ENCODE measurements at regions not wholly inside any gene's neighbourhood (a gene's known extent, or its start where the extent isn't known, plus 50 kb on each side); places are given as distances from the start of the nearest gene placed in this dataset.

- Histone ChIP-seq H2AFZ (ENCODE audit: low read length) (no peak overlapping the region), H3K9ac (ENCODE audit: low read depth, low read length, poor library complexity, severe bottlenecking) (no peak overlapping the region), H3F3A (ENCODE audit: low read depth) (no peaks in the 10 kb centered on the region), H3K27me3 (ENCODE audit: insufficient read depth, low read length, poor library complexity, severe bottlenecking) (no peaks in the 10 kb centered on the region), H3K9me3 (ENCODE audit: insufficient read depth, low read depth, low read length) (peaks cover 3% of the 10 kb centered on the region), H3K4me1 (ENCODE audit: insufficient read depth, low read length, poor library complexity, severe bottlenecking) (no peaks in the 10 kb centered on the region), H3K9me2 (replicated peaks; ENCODE audit: low read depth, low read length) (no peaks in the 10 kb centered on the region), H3K79me2 (ENCODE audit: insufficient read depth, low read length) (no peaks in the 10 kb centered on the region), H4K20me1 (ENCODE audit: insufficient read depth, low read length, poor library complexity, severe bottlenecking) (no peaks in the 10 kb centered on the region), H3K36me3 (ENCODE audit: insufficient read depth, low read length) (no peaks in the 10 kb centered on the region), H3K4me3 (ENCODE audit: low read length, poor library complexity, severe bottlenecking) (no peak overlapping the region), H3K4me2 (ENCODE audit: low read depth, low read length, poor library complexity, severe bottlenecking) (no peak overlapping the region)
- no peak for TF ChIP-seq EZH2phosphoT487 (IDR thresholded peaks at IDR 0.05; ENCODE audit: borderline replicate concordance)
- TF ChIP-seq, protein P1, sequence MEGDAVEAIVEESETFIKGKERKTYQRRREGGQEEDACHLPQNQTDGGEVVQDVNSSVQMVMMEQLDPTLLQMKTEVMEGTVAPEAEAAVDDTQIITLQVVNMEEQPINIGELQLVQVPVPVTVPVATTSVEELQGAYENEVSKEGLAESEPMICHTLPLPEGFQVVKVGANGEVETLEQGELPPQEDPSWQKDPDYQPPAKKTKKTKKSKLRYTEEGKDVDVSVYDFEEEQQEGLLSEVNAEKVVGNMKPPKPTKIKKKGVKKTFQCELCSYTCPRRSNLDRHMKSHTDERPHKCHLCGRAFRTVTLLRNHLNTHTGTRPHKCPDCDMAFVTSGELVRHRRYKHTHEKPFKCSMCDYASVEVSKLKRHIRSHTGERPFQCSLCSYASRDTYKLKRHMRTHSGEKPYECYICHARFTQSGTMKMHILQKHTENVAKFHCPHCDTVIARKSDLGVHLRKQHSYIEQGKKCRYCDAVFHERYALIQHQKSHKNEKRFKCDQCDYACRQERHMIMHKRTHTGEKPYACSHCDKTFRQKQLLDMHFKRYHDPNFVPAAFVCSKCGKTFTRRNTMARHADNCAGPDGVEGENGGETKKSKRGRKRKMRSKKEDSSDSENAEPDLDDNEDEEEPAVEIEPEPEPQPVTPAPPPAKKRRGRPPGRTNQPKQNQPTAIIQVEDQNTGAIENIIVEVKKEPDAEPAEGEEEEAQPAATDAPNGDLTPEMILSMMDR (conservative IDR thresholded peaks at IDR 0.05; ENCODE audit: low read length), result no peak
Observed at GRCh38 chr10:123377883-123378282, 223.7 kb downstream of the BUB3 start.

DNA sequence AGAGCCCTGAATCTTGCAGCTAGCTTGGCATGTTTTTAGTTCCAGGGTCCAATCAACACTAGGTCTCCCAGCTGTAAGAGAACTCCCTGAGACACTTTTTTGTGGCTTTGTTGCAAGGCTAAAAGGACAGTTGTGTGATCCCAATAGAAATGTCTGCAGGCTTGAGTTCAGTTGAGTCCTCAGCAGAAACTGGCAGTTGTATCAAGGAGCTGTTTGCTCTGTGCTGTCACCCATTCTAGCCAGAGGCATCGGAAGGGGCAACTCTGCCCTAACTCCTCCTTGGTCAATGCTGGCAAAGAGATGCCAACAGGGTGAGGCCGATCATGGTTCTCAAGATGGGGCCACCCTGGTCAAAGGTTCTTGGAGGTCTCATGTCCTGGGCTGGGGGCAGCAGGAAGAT, 224.1 kb downstream of the BUB3 start:
- Histone ChIP-seq H3F3A (ENCODE audit: low read depth) (no peaks in the 10 kb centered on the region), H3K36me3 (ENCODE audit: insufficient read depth, low read length) (no peaks in the 10 kb centered on the region), H2AFZ (ENCODE audit: low read length) (no peak overlapping the region), H4K20me1 (ENCODE audit: insufficient read depth, low read length, poor library complexity, severe bottlenecking) (no peaks in the 10 kb centered on the region), H3K4me3 (ENCODE audit: low read length, poor library complexity, severe bottlenecking) (no peak overlapping the region), H3K4me1 (ENCODE audit: insufficient read depth, low read length, poor library complexity, severe bottlenecking) (no peaks in the 10 kb centered on the region), H3K27me3 (ENCODE audit: insufficient read depth, low read length, poor library complexity, severe bottlenecking) (no peaks in the 10 kb centered on the region), H3K9ac (ENCODE audit: low read depth, low read length, poor library complexity, severe bottlenecking) (no peak overlapping the region), H3K79me2 (ENCODE audit: insufficient read depth, low read length) (no peaks in the 10 kb centered on the region), H3K9me3 (ENCODE audit: insufficient read depth, low read depth, low read length) (peaks cover 3% of the 10 kb centered on the region; the same call in 1 of the 2 replicates), H3K9me2 (replicated peaks; ENCODE audit: low read depth, low read length) (no peaks in the 10 kb centered on the region), H3K4me2 (ENCODE audit: low read depth, low read length, poor library complexity, severe bottlenecking) (no peak overlapping the region)
- TF ChIP-seq, protein P1 (conservative IDR thresholded peaks at IDR 0.05; ENCODE audit: low read length), result no peak
- no peak for TF ChIP-seq EZH2phosphoT487 (IDR thresholded peaks at IDR 0.05; ENCODE audit: borderline replicate concordance)

- H3F3A ChIP-seq (ENCODE audit: low read depth), result no peaks in the 10 kb centered on the region
- no peaks in the 10 kb centered on the region for H3K36me3 ChIP-seq (ENCODE audit: insufficient read depth, low read length)
- H3K9me2 ChIP-seq (replicated peaks; ENCODE audit: low read depth, low read length), result no peaks in the 10 kb centered on the region
- H3K79me2 ChIP-seq (ENCODE audit: insufficient read depth, low read length), result no peaks in the 10 kb centered on the region
- H3K9ac ChIP-seq (ENCODE audit: low read depth, low read length, poor library complexity, severe bottlenecking), result no peak overlapping the region
- H3K27me3 ChIP-seq (ENCODE audit: insufficient read depth, low read length, poor library complexity, severe bottlenecking), result no peaks in the 10 kb centered on the region
- H2AFZ ChIP-seq (ENCODE audit: low read length), result no peak overlapping the region
- H3K4me3 ChIP-seq (ENCODE audit: low read length, poor library complexity, severe bottlenecking), result no peak overlapping the region
- TF ChIP-seq EZH2phosphoT487 (IDR thresholded peaks at IDR 0.05; ENCODE audit: borderline replicate concordance), result no peak
- TF ChIP-seq, protein P1 (conservative IDR thresholded peaks at IDR 0.05; ENCODE audit: low read length), result no peak
- H3K9me3 ChIP-seq (ENCODE audit: insufficient read depth, low read depth, low read length), result peaks cover 3% of the 10 kb centered on the region; the same call in 1 of the 2 replicates
- no peak overlapping the region for H3K4me2 ChIP-seq (ENCODE audit: low read depth, low read length, poor library complexity, severe bottlenecking)
- no peaks in the 10 kb centered on the region for H3K4me1 ChIP-seq (ENCODE audit: insufficient read depth, low read length, poor library complexity, severe bottlenecking)
- no peaks in the 10 kb centered on the region for H4K20me1 ChIP-seq (ENCODE audit: insufficient read depth, low read length, poor library complexity, severe bottlenecking)
Observed at GRCh38 chr10:123379156-123379555, 225.0 kb downstream of the BUB3 start.
